H1 (cell line): ENCODE measurements at regions not wholly inside any gene's neighbourhood (a gene's known extent, or its start where the extent isn't known, plus 50 kb on each side); places are given as distances from the start of the nearest gene placed in this dataset.

ENCODE experiments used
- BRCA1 ChIP-seq: IDR thresholded peaks from 2 replicates; pipeline ENCODE4 v1.6.1; 2012; ENCODE audit warnings: low read depth, low read length, improper control_type of control experiment
- CBX5 ChIP-seq: fragments of 300-800, 300-1000 bp; sonication (generic); IDR thresholded peaks from 2 replicates; pipeline ENCODE4 v1.7.1; 2016; ENCODE audit warnings: antibody characterized with exemption, low read length, low read depth
- CHD1 ChIP-seq: IDR thresholded peaks from 2 replicates; pipeline ENCODE4 v1.6.1; 2012; ENCODE audit warnings: low read depth, low read length, improper control_type of control experiment
- EGR1 ChIP-seq: IDR thresholded peaks from 2 replicates; pipeline ENCODE4 v1.6.1; 2011; ENCODE audit warnings: low read depth, low read length, borderline replicate concordance
- HDAC6 ChIP-seq: IDR thresholded peaks from one replicate; pipeline ENCODE4 v1.7.1; 2012; ENCODE audit warnings: low read depth, mild to moderate bottlenecking, inconsistent platforms, low read length, moderate library complexity
- JUND ChIP-seq: IDR thresholded peaks from 2 replicates; pipeline ENCODE4 v1.6.1; 2011; ENCODE audit warnings: mild to moderate bottlenecking, improper control_type of control experiment, low read length
- RNF2 ChIP-seq: fragments of 200-900, 300-1000 bp; sonication (generic); IDR thresholded peaks from 2 replicates; pipeline ENCODE4 v1.7.1; 2016; ENCODE audit warnings: borderline replicate concordance, low read depth, mild to moderate bottlenecking, antibody characterized with exemption, low read length; ENCODE audit not compliant: poor library complexity, severe bottlenecking; ENCODE audit errors: missing control alignments
- TAF7 ChIP-seq: optimal IDR thresholded peaks from 2 replicates; pipeline ENCODE3; 2011; ENCODE audit warnings: low read depth, mild to moderate bottlenecking, inconsistent platforms, low read length, moderate library complexity, borderline replicate concordance
- TF ChIP-seq, protein P1 (sequence below): fragments of 300-600 bp; sonication (generic); IDR thresholded peaks from 2 replicates; pipeline ENCODE4 v1.7.1; 2012; ENCODE audit warnings: low read length, moderate library complexity, mild to moderate bottlenecking, inconsistent platforms; ENCODE audit not compliant: insufficient replicate concordance
- TF ChIP-seq, protein P2 (sequence below): IDR thresholded peaks from 2 replicates; pipeline ENCODE4 v1.6.1; 2011; ENCODE audit warnings: low read length, improper control_type of control experiment

DNA sequence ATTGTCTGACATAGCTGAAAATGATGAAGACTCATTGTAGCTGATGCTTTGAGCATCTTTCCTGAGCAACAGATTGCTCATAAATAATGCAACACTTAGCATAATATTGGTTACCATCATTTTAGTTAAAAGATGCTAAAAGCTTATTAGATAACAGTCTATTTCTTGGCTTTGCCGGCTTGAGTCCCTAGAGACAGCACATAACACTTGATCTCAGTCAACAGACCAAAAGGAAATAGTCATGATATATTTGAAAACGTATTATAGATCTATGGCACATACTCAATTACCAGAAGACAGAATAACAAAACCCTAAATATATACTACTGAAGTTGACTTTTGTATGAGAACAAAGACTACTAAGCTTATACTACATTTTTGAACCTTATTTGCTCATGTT lies 846.7 kb upstream of the EPHA5 start (continued):
- TF ChIP-seq, protein P1, sequence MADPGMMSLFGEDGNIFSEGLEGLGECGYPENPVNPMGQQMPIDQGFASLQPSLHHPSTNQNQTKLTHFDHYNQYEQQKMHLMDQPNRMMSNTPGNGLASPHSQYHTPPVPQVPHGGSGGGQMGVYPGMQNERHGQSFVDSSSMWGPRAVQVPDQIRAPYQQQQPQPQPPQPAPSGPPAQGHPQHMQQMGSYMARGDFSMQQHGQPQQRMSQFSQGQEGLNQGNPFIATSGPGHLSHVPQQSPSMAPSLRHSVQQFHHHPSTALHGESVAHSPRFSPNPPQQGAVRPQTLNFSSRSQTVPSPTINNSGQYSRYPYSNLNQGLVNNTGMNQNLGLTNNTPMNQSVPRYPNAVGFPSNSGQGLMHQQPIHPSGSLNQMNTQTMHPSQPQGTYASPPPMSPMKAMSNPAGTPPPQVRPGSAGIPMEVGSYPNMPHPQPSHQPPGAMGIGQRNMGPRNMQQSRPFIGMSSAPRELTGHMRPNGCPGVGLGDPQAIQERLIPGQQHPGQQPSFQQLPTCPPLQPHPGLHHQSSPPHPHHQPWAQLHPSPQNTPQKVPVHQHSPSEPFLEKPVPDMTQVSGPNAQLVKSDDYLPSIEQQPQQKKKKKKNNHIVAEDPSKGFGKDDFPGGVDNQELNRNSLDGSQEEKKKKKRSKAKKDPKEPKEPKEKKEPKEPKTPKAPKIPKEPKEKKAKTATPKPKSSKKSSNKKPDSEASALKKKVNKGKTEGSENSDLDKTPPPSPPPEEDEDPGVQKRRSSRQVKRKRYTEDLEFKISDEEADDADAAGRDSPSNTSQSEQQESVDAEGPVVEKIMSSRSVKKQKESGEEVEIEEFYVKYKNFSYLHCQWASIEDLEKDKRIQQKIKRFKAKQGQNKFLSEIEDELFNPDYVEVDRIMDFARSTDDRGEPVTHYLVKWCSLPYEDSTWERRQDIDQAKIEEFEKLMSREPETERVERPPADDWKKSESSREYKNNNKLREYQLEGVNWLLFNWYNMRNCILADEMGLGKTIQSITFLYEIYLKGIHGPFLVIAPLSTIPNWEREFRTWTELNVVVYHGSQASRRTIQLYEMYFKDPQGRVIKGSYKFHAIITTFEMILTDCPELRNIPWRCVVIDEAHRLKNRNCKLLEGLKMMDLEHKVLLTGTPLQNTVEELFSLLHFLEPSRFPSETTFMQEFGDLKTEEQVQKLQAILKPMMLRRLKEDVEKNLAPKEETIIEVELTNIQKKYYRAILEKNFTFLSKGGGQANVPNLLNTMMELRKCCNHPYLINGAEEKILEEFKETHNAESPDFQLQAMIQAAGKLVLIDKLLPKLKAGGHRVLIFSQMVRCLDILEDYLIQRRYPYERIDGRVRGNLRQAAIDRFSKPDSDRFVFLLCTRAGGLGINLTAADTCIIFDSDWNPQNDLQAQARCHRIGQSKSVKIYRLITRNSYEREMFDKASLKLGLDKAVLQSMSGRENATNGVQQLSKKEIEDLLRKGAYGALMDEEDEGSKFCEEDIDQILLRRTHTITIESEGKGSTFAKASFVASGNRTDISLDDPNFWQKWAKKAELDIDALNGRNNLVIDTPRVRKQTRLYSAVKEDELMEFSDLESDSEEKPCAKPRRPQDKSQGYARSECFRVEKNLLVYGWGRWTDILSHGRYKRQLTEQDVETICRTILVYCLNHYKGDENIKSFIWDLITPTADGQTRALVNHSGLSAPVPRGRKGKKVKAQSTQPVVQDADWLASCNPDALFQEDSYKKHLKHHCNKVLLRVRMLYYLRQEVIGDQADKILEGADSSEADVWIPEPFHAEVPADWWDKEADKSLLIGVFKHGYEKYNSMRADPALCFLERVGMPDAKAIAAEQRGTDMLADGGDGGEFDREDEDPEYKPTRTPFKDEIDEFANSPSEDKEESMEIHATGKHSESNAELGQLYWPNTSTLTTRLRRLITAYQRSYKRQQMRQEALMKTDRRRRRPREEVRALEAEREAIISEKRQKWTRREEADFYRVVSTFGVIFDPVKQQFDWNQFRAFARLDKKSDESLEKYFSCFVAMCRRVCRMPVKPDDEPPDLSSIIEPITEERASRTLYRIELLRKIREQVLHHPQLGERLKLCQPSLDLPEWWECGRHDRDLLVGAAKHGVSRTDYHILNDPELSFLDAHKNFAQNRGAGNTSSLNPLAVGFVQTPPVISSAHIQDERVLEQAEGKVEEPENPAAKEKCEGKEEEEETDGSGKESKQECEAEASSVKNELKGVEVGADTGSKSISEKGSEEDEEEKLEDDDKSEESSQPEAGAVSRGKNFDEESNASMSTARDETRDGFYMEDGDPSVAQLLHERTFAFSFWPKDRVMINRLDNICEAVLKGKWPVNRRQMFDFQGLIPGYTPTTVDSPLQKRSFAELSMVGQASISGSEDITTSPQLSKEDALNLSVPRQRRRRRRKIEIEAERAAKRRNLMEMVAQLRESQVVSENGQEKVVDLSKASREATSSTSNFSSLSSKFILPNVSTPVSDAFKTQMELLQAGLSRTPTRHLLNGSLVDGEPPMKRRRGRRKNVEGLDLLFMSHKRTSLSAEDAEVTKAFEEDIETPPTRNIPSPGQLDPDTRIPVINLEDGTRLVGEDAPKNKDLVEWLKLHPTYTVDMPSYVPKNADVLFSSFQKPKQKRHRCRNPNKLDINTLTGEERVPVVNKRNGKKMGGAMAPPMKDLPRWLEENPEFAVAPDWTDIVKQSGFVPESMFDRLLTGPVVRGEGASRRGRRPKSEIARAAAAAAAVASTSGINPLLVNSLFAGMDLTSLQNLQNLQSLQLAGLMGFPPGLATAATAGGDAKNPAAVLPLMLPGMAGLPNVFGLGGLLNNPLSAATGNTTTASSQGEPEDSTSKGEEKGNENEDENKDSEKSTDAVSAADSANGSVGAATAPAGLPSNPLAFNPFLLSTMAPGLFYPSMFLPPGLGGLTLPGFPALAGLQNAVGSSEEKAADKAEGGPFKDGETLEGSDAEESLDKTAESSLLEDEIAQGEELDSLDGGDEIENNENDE: no peak
- TF ChIP-seq RNF2 (no peak), BRCA1 (no peak), CBX5 (no peak), EGR1 (no peak), TAF7 (no peak), CHD1 (no peak), JUND (no peak), HDAC6 (no peak)
- TF ChIP-seq, protein P2, sequence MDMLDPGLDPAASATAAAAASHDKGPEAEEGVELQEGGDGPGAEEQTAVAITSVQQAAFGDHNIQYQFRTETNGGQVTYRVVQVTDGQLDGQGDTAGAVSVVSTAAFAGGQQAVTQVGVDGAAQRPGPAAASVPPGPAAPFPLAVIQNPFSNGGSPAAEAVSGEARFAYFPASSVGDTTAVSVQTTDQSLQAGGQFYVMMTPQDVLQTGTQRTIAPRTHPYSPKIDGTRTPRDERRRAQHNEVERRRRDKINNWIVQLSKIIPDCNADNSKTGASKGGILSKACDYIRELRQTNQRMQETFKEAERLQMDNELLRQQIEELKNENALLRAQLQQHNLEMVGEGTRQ: no peak
